ENCODE measurements at regions not wholly inside any gene's neighbourhood (a gene's known extent, or its start where the extent isn't known, plus 50 kb on each side); places are given as distances from the start of the nearest gene placed in this dataset.

DNA sequence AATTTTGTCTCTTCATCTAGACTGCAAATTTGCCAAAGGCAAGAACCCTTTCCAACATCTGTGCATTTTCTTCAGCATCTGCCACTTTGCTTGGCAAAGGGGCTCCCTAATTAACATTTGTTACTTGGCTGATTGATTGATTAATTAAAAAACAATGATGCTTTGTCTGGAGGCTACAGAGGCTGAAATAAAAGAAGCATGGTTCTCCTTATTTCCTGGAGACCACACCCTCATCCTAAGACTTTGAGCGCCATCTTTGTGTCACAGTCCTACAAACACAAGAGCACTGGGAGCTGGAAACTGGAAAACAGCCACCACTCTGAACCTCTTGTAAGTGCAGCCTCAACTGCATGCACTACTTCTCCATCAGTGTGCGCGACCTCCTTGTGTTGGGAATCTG lies 189.2 kb downstream of the C7orf25 start:
- H3K9ac ChIP-seq (ENCODE audit: insufficient read depth in 1 of 2, low read depth in 2 of 2, low read length in 2 of 2) = no peak overlapping the region
- ChIA-PET CTCF (ENCODE audit: low intra/inter-chr PET ratio) (no interaction called here), POLR2A (interaction anchor here (0.7 kb wide), 1 partner anchor 416 kb away, joined by 4 read pairs; no protein-coding TSS in a partner anchor)
- TF ChIP-seq RAD21 (CRISPR knock-in tag; conservative IDR thresholded peaks at IDR 0.05 in 1 of 2, IDR thresholded peaks at IDR 0.05 in 1 of 2) (peak in 1 of 2 experiments; percentile 13; a peak in 1 of 4 replicates), CTCF (IDR thresholded peaks at IDR 0.05 in 2 of 3, conservative IDR thresholded peaks at IDR 0.05 in 1 of 3; ENCODE audit: insufficient read depth in 2 of 3, low read depth in 1 of 3, low read length in 3 of 3) (peak in 1 of 3 experiments; percentile 32; a peak in 2 of 6 replicates), PTBP1 (IDR thresholded peaks at IDR 0.05; ENCODE audit: low read depth, low read length) (no peak)
- BruUV-seq (replicated peaks) = no TSS peak
- H3K36me3 ChIP-seq (ENCODE audit: control insufficient read depth, insufficient read depth, low read length) = no peaks in the 10 kb centered on the region
- H3K4me1 ChIP-seq (replicated peaks in 1 of 2; ENCODE audit: control insufficient read depth in 2 of 2, insufficient read depth in 2 of 2, low read length in 2 of 2) = no peaks in the 10 kb centered on the region
- no peaks in the 10 kb centered on the region for H3K9me3 ChIP-seq (replicated peaks; ENCODE audit: control insufficient read depth, insufficient read depth, low read depth, low read length)
- H3K4me3 ChIP-seq = no peak overlapping the region
- no peak overlapping the region for H3K27ac ChIP-seq (ENCODE audit: extremely low read depth, low read depth, low read length)
- H4K20me1 ChIP-seq (replicated peaks; ENCODE audit: control insufficient read depth, insufficient read depth, low read length) = no peaks in the 10 kb centered on the region
- no peak for FAIRE-seq
- H3K27me3 ChIP-seq (ENCODE audit: control insufficient read depth in 2 of 2, insufficient read depth in 2 of 2, low read length in 2 of 2) = peaks cover 0 to 23% of the 10 kb centered on the region in 2 experiments; a peak in 1 of 5 replicates
- intact Hi-C loops (cut with micrococcal nuclease) = no loop called here
- H3K4me2 ChIP-seq (ENCODE audit: insufficient read depth, low read length) = no peak overlapping the region
- peak; percentile 34; the same call in 1 of the 3 replicates for ATAC-seq
- H3K9me1 ChIP-seq (ENCODE audit: control insufficient read depth, insufficient read depth, low read length) = no peaks in the 10 kb centered on the region
- in situ Hi-C loops (cut with MboI) = no loop called here
- no peak for DNase-seq (ENCODE audit: extremely low read depth in 1 of 4, low spot score in 3 of 4)
- no peak overlapping the region for H2AFZ ChIP-seq (ENCODE audit: low read depth, low read length)
- WGBS (ENCODE audit: insufficient coverage, low coverage, missing lambda C conversion rate) = 0% methylated on average over 3 of the region's 3 CpGs
- H3K79me2 ChIP-seq (ENCODE audit: control insufficient read depth, insufficient read depth, low read length) = no peaks in the 10 kb centered on the region

DNA sequence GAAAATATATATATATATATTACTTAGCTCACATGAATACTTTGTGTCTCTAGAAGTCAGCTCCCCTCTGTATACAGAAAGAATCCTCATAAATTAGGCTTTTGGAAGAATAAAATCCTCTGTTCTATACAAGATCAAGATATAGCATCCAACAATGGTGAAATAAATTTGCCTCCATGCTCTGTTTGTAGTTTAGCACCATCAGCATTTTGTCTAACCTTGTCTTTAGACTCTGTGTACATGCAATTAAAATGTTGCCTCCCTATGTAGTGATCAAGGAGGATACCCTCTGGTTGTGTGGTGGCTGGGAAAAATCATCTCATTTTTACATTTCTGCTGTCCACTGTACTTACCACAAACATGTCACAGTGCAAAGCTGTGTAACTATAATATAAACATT lies 189.7 kb downstream of the C7orf25 start:
- Histone ChIP-seq H3K36me3 (ENCODE audit: control insufficient read depth, insufficient read depth, low read length) (no peaks in the 10 kb centered on the region), H3K27ac (ENCODE audit: extremely low read depth, low read depth, low read length) (no peak overlapping the region), H3K79me2 (ENCODE audit: control insufficient read depth, insufficient read depth, low read length) (no peaks in the 10 kb centered on the region), H3K4me3 (no peak overlapping the region), H4K20me1 (replicated peaks; ENCODE audit: control insufficient read depth, insufficient read depth, low read length) (no peaks in the 10 kb centered on the region), H3K27me3 (ENCODE audit: control insufficient read depth in 2 of 2, insufficient read depth in 2 of 2, low read length in 2 of 2) (peaks cover 0 to 23% of the 10 kb centered on the region in 2 experiments; a peak in 1 of 5 replicates), H3K4me2 (ENCODE audit: insufficient read depth, low read length) (no peak overlapping the region), H3K9ac (ENCODE audit: insufficient read depth in 1 of 2, low read depth in 2 of 2, low read length in 2 of 2) (no peak overlapping the region), H3K9me1 (ENCODE audit: control insufficient read depth, insufficient read depth, low read length) (no peaks in the 10 kb centered on the region), H3K4me1 (replicated peaks in 1 of 2; ENCODE audit: control insufficient read depth in 2 of 2, insufficient read depth in 2 of 2, low read length in 2 of 2) (no peaks in the 10 kb centered on the region), H3K9me3 (replicated peaks; ENCODE audit: control insufficient read depth, insufficient read depth, low read depth, low read length) (no peaks in the 10 kb centered on the region), H2AFZ (ENCODE audit: low read depth, low read length) (no peak overlapping the region)
- in situ Hi-C loops (cut with MboI) = no loop called here
- TF ChIP-seq MAFF (IDR thresholded peaks at IDR 0.05; ENCODE audit: low read length) (peak; percentile 19; the same call in 1 of the 2 replicates), ZNF584 (CRISPR knock-in tag; IDR thresholded peaks at IDR 0.05; ENCODE audit: low read depth) (no peak), ZNF316 (IDR thresholded peaks at IDR 0.05) (peak; percentile 36; the same call in 1 of the 2 replicates), MYNN (IDR thresholded peaks at IDR 0.05) (no peak), MYNN (CRISPR knock-in tag; IDR thresholded peaks at IDR 0.05) (no peak)
- no peak for DNase-seq (ENCODE audit: extremely low read depth in 1 of 4, low spot score in 3 of 4)
- ChIA-PET CTCF (ENCODE audit: low intra/inter-chr PET ratio) (no interaction called here), POLR2A (interaction anchor here (0.7 kb wide), 1 partner anchor 415 kb away, joined by 4 read pairs; no protein-coding TSS in a partner anchor)
- FAIRE-seq = no peak
- ATAC-seq = no peak
- intact Hi-C loops (cut with micrococcal nuclease) = no loop called here
- no TSS peak for BruUV-seq (replicated peaks)

All from K562 (cell line).